Stimulated activated CD8-positive, alpha-beta memory T cell treated with anti-CD3 and anti-CD28 coated beads, Interleukin-15, amount 100 ng/mL, for 1 hour (primary cell): ENCODE measurements at regions not wholly inside any gene's neighbourhood (a gene's known extent, or its start where the extent isn't known, plus 50 kb on each side); places are given as distances from the start of the nearest gene placed in this dataset.

ENCODE experiments used
- DNase-seq: peaks from one replicate; pipeline ENCODE4 v3.0.0-alpha.2; 2020; ENCODE audit warnings: low read depth

DNA sequence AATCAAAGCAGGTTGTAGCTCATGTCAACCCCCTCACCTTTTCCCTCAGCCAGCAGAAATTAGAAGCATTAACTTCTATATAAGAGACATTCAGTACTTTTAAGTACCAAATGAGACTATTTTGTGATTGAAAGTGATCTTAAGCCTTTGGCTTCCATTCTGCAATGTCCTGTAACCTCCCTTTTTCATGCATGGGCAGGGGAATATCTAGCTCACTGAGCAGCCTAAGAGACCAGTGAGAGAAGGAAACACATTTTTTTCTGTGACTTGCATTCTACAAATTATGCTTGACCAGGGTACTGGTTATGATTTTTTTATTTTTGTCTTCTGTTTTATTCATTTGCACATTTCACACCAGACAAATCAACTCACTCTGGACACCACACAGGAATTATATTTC, 369.6 kb downstream of the KCTD12 start:
- no peak for DNase-seq

DNA sequence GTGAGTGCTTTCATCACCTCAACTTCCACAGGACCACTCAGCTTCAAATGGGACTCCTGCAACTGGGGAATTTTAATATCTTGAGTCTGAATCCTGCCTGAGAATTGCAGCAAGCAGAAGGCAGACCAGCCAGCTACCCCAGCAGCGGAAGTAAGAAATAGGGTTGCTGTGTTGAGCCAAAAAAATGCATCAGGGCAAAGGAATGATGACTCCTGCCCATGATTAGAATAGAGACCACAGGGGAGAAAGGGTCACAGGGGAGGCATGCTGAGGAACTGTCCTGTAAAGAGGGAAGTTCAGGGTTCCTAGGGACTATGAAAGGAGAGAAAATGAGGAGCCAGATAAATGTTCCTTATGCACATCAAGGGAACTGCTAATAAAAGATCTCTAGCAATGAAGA, 370.2 kb downstream of the KCTD12 start:
- no peak for DNase-seq

DNA sequence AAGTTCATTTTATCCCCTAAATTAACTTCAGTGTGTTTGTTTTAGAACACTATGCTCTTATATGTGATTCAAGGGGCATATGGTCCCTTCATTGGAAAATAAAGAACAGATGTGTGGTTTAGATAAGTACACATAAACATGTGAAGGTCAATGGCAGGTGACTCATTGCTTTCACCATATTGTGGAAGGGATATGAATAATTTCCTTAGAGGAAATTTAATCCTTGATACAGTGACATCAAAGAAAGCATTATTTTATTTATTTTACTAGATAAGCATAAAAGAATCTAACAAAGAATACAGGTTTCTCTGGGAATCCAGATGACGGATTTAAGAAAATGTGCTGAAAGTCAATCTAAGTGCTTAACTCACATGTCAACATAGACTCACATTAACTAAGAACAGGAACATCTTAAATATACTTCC, 373.5 kb downstream of the KCTD12 start:
- no peak for DNase-seq

DNA sequence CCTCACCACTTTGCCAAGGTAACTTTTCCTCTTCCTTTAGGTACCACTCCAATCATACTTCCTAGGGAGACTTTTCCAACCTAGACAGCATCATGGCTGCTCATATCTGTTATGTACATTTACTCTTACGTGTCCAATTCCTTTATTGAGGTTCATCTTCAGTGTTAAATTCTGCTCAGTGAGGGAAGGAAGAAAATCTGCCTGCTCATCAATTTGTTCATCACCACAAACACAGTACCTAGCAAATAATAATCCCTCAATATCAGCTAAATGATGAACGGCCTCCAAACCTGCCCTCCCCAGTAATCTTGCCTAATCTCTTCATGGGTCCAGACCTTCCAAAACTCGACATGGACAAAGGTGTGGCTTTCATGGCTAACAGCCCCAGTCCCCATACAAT, 380.8 kb downstream of the KCTD12 start:
- DNase-seq: no peak

DNA sequence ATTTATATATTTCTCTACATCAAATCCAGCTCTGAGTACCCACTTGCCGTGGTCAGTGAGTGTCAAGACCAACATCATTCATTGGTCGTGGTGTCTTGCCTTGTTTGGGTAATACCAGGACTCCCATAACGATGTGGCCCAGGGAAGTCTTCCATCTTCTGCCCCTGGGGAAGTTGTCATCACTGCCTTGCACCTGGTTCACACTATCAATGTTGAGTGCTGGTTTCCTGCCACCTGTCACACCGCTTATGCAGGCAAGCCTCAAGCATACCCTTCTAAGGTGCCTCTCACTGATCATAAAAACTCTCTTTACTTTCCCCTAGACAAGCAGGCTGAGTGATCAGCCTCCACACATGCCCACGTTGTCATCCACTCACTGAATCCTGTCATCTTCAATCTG, 382.4 kb downstream of the KCTD12 start:
- DNase-seq: no peak

DNA sequence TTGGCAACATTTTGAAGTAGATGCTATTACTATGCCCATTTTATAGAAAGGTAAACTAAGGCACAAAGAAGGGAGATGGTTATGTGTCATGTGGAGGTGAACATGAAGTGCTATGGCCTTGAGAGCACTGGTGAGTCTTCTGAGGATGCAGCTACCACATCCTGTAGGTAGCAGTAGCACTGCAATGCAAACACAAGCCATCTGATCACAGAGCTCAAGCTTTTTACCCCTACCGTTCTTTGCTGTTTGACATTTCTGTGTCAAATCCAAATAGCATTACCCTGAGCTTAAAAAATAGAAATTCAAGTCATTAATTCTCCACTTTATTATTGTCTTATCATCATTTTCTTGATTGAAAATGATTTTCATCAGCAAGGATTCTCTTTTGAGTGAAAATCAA, 382.9 kb downstream of the KCTD12 start:
- no peak for DNase-seq

DNA sequence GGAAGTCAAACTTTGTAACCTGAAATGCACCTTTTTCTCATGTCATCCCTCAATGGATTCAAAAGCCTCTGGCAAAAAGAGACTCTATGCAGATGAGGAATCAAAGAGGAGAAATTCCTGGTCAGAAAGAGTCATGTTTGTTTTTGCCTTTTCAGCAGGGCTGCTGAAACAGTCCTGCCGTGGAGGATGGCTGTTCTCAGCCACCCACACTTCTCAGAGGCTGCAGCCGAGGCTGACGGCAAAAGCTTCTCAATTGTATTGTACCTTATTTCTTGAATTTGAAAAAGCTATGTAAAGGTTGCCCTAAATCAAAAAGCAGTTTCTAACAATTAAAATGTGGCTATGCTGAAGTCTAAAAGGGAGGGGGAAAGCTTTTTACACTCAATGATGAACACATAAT, 385.3 kb downstream of the KCTD12 start:
- DNase-seq: no peak

DNA sequence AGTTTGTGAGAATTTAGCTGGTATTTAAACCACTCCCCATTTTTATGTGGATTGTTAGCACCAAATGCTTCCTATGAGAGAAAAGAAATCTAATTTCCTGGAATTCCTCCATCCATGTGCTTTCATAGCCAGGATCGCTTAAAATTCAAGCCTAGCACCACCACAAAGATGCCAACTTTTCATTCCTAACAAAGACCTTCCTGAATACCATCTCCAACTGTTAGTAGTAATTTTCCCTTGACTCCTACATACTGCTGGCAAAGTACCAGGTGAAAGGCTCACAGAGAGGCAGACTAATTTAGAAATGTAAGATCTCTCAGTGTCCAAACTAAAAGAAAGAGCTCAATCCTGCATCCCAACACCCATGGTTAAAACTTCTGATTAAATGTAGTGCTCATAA, 386.3 kb downstream of the KCTD12 start:
- no peak for DNase-seq

DNA sequence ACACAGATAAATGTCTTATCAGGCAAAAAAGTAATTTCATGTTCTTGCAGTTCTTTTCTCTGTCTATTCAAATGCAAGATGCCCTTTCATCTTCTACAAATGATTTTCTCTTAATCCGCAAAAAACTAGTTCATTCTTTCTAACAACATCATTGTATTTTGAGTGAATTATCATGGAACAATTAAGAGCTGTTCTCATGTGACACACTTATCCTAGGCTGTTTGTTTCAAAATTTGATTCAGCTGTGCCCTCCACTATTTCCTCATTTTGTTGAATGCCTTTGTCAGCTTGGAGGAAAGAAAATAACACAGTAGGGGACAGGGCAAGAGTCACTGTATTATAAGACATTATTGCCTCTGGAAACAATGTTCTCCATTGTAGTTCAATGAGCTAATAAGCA, 396.9 kb downstream of the KCTD12 start:
- DNase-seq: no peak

DNA sequence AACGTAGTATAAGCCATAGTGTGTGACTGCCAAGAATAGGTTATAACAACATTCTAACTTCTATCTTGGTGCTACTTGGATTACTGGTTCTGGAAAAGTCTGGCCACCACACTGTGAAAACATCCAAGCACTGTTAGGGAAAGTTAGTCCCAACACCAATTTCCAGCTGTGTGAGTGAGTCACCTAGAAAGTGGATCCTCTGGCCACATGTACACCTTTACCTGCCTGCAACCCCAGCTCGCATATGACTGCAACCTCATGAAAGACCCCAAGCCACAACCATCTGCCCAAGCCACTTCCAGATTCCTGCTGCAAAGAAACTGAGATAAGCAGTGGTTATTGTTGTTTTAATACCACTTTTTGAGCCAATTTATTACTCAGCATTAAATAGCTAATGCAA, 404.5 kb downstream of the KCTD12 start:
- DNase-seq: no peak

DNA sequence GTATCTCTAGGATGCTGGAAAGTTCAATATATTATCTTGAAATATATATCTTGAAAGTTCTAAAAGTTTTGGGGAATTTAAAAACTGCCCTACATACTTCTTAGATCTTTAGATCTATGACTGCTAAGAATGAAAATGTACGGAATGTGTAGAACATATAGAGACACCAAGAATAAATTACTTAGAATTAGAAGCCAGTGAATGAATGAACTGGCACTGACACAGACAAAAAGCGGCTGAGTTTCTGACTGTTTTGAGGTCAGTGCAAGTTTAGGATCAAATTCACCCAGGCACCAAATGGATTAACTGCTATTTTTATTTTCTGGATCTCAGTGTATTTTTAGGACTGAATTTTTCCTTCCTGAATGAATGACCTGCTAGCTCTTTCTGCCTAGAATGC, 411.2 kb downstream of the KCTD12 start:
- DNase-seq: no peak

DNA sequence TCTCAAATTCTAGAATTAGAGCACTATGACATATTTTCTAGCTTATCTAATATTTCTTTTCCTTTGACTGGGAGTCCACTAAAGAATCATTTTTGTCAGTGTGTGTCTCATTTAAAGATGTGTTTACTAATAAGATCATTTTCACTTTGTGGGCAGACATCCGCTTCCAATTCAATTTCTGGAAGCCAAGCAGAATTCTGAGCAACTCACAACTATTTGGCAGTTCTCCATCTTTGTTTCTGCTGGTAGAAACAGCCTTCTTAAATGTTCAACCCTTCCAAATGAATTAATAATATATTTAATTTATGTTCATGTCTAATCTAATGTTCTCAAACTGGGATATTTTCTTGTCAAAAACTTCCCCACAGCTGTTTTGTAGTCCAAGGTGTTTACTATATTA, 411.8 kb downstream of the KCTD12 start:
- DNase-seq: no peak

DNA sequence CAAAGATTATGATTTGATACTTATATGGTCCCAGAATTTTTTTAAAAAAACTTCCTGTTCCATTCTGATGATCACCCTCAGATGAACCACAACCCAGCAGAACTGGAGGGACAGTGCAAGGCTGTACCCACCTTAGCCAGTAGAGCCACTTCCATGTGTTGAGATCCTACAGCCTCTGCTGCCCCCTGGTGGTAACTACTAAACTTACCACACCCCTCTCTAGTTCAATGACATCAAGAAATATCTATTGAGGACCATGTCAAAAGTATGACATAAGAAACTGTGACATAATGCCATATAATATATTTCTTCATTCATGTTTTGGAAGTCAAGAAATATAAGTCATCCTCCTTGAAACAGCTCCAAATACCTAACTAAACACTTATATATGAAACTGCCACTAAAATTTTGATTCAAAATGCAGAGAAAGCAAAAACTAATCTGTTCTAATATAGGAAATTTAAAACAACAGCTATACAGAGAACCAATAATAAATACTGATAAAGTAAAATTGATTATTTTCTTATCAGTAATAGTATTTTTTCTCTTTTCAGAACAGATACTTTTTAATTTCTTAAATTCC, 412.6 kb downstream of the KCTD12 start:
- DNase-seq: peak; percentile 53

DNA sequence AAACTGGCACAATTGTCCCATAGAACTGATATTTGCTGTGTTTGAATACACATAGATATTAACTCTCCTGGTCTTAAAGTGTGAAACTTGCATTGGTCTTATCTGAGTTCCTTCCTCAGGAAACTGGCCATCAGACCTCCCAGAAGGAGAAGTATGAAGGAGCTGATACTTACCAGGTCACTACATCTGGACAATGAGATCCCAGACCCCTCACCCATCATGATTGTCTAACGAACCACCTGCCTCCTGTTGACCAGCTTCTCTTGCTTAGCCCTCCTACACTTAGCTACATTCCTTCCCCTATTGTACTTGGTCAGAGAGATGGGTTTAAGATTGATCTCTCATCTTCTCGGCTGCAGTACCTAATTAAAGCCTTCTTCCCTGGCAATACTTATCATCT, 413.3 kb downstream of the KCTD12 start:
- no peak for DNase-seq

DNA sequence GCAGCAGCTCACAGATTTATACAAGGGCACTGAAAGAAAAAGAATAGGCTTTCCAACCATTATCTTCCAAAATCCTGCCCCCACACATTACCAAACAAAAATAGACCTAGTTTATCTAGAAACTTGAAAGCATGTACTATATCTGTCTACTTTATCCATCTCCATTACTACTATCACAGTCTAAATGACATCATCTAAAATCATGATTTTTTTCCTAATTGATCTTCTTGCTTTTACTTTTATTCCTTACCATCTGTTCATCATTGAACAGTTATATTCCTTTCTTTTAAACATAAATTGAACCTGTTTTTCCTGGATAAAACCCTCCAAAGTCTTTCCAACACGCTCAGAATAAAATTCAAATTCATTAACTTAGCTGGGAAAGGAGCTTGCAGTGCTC, 414.7 kb downstream of the KCTD12 start:
- DNase-seq: no peak

DNA sequence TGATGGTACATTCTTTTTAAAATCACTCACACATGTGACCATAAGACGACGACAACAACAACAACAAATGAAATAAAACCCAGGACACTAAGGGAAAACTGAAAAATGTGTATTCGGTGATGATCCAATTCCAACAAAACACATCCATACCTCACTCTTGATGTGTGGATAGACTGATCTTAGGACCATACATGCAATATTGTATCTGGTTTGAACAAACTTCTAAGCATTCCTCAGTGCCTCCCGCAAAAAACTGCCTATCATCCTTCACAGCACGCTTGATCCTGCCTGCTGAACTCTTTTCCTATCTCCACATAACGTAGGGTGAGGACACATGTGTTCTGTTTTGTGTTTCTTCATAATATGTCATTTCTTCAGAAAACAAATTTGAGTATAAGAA, 415.2 kb downstream of the KCTD12 start:
- DNase-seq: no peak

DNA sequence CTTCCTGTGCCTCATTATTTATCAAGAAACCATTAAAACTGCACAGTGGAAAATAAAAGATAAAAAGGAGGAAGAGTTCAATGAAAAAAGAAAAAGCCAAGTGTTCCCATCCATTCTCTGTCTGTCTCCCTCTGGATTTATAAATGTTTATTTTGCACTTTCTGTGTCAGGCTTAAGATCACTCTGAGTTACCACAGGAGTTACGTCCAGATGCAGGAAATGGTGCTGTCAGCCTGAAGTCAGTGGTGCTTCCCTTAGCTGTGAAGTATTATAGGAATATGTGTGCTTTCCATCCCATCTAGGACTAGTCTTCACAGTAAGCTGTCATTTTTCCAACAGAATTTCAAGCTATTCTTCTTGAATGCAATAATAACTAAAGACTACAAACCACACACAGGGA, 420.2 kb downstream of the KCTD12 start:
- DNase-seq: no peak

DNA sequence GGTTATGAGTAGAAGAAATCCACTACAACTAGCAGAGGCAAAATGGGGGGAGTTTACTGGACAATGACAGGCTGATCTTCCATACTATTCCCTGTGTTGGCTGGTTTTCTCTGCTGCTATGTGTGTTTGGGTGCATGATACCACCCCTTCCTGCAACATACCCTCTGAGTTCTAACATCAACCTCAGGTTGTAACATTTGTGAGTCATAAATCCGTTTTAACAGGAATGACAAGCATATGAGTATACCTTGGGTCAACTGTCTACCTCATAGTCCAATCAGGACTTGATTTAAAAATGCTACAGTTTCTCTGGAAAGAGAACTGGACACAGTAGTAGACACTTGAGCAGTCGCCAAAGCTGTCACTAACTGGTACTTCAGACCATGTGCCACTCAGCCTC, 422.9 kb downstream of the KCTD12 start:
- no peak for DNase-seq

DNA sequence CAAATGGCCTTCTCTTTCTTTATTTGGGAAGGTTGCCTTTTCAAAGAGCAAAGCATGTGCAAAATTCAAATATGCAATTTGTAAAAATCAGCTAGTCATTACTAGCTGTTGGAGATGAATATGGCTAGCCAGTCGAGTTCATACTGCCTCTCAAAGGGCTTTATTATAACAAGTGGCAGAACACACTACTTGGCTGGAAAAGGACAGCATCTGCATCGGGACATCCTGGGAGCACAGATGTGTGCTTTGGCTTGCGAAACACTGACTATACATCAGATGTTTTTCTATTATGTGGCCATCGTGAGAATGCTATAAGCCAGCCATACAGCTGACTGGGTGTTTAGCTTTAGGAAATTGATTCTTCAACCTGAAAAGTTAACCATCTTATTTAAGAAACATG, 424.2 kb downstream of the KCTD12 start:
- DNase-seq: no peak

DNA sequence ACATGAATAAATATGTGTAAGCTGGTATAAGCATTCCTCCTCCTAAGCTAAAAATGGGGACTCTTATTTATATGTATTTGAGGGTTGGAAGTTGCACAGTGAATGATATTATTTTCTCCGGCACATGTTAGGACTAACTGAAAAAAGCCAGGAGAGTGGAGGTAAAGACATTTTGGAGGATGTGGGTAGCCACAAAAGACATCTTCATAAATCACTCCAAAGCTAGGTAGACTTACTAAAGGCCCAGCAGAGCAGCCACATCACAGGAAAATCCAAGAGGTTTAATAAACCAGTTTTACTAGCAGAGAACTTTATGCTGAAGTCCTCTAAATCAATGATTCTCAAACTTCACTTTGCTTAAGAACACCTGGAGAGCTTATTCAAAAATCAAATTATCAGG, 424.7 kb downstream of the KCTD12 start:
- DNase-seq: no peak

DNA sequence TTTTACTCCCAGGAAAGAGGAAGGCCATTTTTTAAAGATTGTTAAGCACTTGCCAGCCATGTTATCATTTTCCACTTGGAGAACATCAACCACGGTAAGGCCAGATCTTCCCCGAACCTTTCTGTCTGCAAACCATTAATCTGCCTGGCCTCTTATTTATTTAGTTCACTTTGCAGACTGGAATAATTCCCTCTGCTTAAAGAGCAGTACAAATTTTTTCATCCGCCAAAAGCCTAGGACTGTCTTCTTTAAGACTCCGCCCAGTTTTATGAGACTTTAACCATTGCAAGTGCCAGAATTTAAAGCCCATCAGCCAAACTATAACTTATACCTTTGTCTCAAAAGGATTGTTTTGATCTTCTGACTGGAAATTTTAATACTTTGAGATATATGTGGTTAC, 426.3 kb downstream of the KCTD12 start:
- DNase-seq: no peak

DNA sequence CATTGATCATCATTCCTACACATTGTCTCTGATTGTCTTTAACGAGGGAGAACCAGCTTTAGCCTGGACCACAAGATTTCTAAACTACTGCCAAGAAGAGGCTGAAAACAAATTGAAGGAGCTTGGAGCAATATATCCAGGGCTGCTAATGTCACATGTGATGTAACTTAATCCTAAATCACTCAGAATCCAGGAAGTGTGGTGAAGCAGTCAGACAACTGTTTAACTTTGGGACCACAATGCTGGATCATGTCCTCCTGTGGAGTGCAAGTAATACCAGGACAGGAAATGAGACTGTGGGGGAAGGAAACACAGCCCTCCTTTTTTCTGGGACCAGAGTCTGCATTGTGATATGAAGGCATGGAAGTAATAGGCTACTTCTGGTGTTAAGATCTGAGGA, 430.2 kb downstream of the KCTD12 start:
- DNase-seq: no peak

DNA sequence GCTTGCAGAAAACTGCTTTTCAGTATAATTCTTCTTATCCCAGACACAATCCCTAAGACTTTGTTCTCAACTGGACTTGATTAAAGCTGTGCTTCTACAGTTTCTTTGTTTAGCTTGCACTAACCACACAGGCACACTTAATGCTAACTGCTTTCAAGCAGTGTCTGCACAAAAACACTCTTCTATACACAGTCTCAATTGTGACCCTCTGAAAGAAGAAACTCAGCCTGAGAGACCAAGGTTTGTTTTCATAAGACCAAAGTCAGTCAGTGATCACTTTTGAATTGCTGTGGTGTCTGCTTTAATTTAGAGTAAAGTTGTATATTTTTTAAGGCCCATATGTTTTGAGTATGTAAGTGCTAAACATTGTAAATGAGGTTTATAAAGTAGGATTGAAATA, 431.2 kb downstream of the KCTD12 start:
- DNase-seq: no peak

DNA sequence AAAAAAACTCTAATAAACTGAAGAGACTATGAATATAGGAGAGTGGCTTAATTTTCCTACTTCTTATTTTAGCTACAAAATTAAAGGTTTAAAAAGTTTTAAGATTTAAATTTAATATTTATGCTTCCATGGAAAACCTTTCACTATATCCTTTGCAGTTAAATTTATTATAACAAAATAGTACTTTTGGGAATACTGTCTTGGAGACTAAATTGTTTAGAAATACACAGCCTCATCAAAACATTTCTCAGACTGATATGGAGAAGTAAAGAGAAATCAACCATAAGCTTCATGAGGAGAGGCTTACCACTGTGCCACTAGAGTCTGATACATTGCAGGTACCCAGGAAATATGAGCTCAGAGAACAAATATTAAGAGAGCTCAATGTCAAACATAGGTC, 436.5 kb downstream of the KCTD12 start:
- no peak for DNase-seq

DNA sequence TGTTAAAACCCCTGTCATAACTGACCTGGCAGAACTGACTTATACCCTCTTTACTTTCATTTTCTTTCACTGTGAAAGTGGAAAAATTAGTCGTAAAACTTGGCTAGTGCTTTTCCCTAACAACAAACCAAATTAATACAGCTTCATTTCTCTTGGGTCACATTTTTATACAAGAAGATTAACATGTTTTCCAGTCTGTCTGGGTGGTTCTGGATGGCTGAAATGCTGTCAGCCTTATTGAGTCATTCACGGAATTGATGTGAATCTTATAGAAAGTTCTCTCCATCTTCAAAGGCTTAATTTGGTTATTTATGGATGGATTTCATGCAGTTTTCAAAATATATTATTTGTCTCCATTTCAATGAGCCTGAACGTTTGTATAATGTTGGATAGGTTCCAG, 440.0 kb downstream of the KCTD12 start:
- DNase-seq: no peak
